PC-9 (cell line): ENCODE measurements at regions not wholly inside any gene's neighbourhood (a gene's known extent, or its start where the extent isn't known, plus 50 kb on each side); places are given as distances from the start of the nearest gene placed in this dataset.
A peak's percentile ranks its signal among the peaks of the same experiment; 100 is the strongest.

Experiments
- BruUV-seq: library from RNA; stranded (reverse); fragments of 400-500 nt; replicated peaks from 2 replicates; lab custom pipeline; 2021; lab: Mats Ljungman, UMichigan
- CTCF ChIA-PET: fragments of 300-600 bp; sonication (Branson Sonifier 250); formaldehyde crosslinking; loops from one replicate; lab custom pipeline; 2022; ENCODE audit warnings: antibody characterized with exemption; lab: Charles Lee
- POLR2A ChIA-PET: fragments of 300-600 bp; sonication (Branson Sonifier 250); formaldehyde crosslinking; loops from one replicate; lab custom pipeline; 2022; ENCODE audit warnings: antibody characterized with exemption; ENCODE audit not compliant: unreplicated experiment; lab: Charles Lee
- DNase-seq, 2 experiments: peaks; one replicate each; pipeline versions ENCODE4 v3.0.0 to v3.0.0-alpha.2; 2015 to 2022; ENCODE audit warnings: mixed read lengths in 1 of 2
- H2AFZ ChIP-seq: fragments of 200-600 bp; sonication (generic); 2 replicates; pipeline ENCODE4 v1.8.1; 2017; ENCODE audit warnings: antibody characterized with exemption
- H3F3A ChIP-seq: fragments of 200-600 bp; sonication (generic); 2 replicates; pipeline ENCODE4 v1.8.1; 2017; ENCODE audit warnings: antibody characterized with exemption, mild to moderate bottlenecking, low read depth; ENCODE audit not compliant: insufficient read depth
- H3K27ac ChIP-seq: fragments of 200-600 bp; sonication (generic); 2 replicates; pipeline ENCODE4 v1.6.1; 2016; ENCODE audit warnings: mixed run types
- H3K27me3 ChIP-seq: fragments of 200-600 bp; sonication (generic); 2 replicates; pipeline ENCODE4 v1.6.1; 2016; ENCODE audit warnings: low read depth, mixed run types; ENCODE audit not compliant: insufficient read depth
- H3K36me3 ChIP-seq: fragments of 200-600 bp; sonication (generic); 2 replicates; pipeline ENCODE4 v1.6.1; 2016; ENCODE audit warnings: low read depth, mixed run types
- H3K4me1 ChIP-seq: fragments of 200-600 bp; sonication (generic); replicated peaks from 2 replicates; pipeline ENCODE4 v1.6.1; 2016; ENCODE audit warnings: mixed run types; ENCODE audit not compliant: insufficient read depth
- H3K4me2 ChIP-seq: fragments of 200-600 bp; sonication (generic); 2 replicates; pipeline ENCODE4 v1.6.1; 2017; ENCODE audit warnings: mixed run types
- H3K4me3 ChIP-seq: fragments of 200-600 bp; sonication (generic); 2 replicates; pipeline ENCODE4 v1.6.1; 2016; ENCODE audit warnings: mixed run types
- H3K79me2 ChIP-seq: fragments of 200-600 bp; sonication (generic); 2 replicates; pipeline ENCODE4 v1.6.1; 2017; ENCODE audit warnings: low read depth, mixed run types
- H3K9me2 ChIP-seq: fragments of 200-600 bp; sonication (generic); 2 replicates; pipeline ENCODE4 v1.8.1; 2017; ENCODE audit warnings: mild to moderate bottlenecking; ENCODE audit not compliant: insufficient read depth
- H3K9me3 ChIP-seq: fragments of 200-600 bp; sonication (generic); 2 replicates; pipeline ENCODE4 v1.8.1; 2016; ENCODE audit warnings: low read depth; ENCODE audit not compliant: insufficient read depth
- H4K20me1 ChIP-seq: fragments of 200-600 bp; sonication (generic); 2 replicates; pipeline ENCODE4 v1.8.1; 2017; ENCODE audit not compliant: insufficient read depth
- CTCF ChIP-seq: fragments of 200-600 bp; sonication (generic); conservative IDR thresholded peaks from 2 replicates; pipeline ENCODE4 v1.6.1; 2017; ENCODE audit warnings: mixed run types, antibody characterized with exemption, mild to moderate bottlenecking, moderate library complexity
- EZH2 ChIP-seq: fragments of 200-600 bp; sonication (generic); IDR thresholded peaks from 2 replicates; pipeline ENCODE4 v1.8.0; 2017; ENCODE audit warnings: antibody characterized with exemption, low read depth
- intact Hi-C: fragments of 100-400 bp; cut with micrococcal nuclease; formaldehyde crosslinking; loops from one replicate; pipeline ENCODE4 v1.10.0; 2022; ENCODE audit not compliant: unreplicated experiment

GRCh38 chr3:191889756-191890155, 428.8 kb downstream of the PYDC2 start:
- Histone ChIP-seq H3K4me2 (0 out of 2 replicates have a peak overlapping the region, but pooled peaks have one; percentile 2), H4K20me1 (no peaks in the 10 kb centered on the region), H3K27me3 (no peaks in the 10 kb centered on the region), H3K4me1 (peaks cover 8% of the 10 kb centered on the region; the same call in 1 of the 2 replicates), H3K4me3 (no peak overlapping the region), H3K9me3 (no peaks in the 10 kb centered on the region), H3K79me2 (no peaks in the 10 kb centered on the region), H3K27ac (no peak overlapping the region), H2AFZ (no peak overlapping the region), H3K36me3 (no peaks in the 10 kb centered on the region), H3K9me2 (0 out of 2 replicates have a peak, but pooled peaks cover 6% of the 10 kb centered on the region), H3F3A (no peaks in the 10 kb centered on the region)
- intact Hi-C loops: loop anchor here (5.0 to 10.0 kb wide), 2 partner anchors 555 to 652 kb away; no protein-coding TSS in a partner anchor
- no peak for TF ChIP-seq EZH2
- TF ChIP-seq CTCF: no peak
- CTCF ChIA-PET: interaction anchor here (0.6 to 0.9 kb wide), 2 partner anchors 114 to 473 kb away, joined by 3 to 7 read pairs; no protein-coding TSS in a partner anchor
- POLR2A ChIA-PET: interaction anchor here (0.6 to 0.7 kb wide), 3 partner anchors 40 to 127 kb away, joined by 3 to 14 read pairs (median 3); no protein-coding TSS in a partner anchor
- peak; percentile 27 to 74 for DNase-seq
- BruUV-seq: no TSS peak

- Histone ChIP-seq H3K27me3 (no peaks in the 10 kb centered on the region), H3K9me2 (0 out of 2 replicates have a peak, but pooled peaks cover 6% of the 10 kb centered on the region), H3K4me3 (no peak overlapping the region), H3K79me2 (no peaks in the 10 kb centered on the region), H3K9me3 (no peaks in the 10 kb centered on the region), H4K20me1 (no peaks in the 10 kb centered on the region), H3K4me1 (peaks cover 8% of the 10 kb centered on the region; the same call in 1 of the 2 replicates), H2AFZ (no peak overlapping the region), H3F3A (no peaks in the 10 kb centered on the region), H3K4me2 (no peak overlapping the region), H3K36me3 (no peaks in the 10 kb centered on the region), H3K27ac (no peak overlapping the region)
- intact Hi-C loops: loop anchor here (5.0 to 10.0 kb wide), 2 partner anchors 550 to 657 kb away; no protein-coding TSS in a partner anchor
- TF ChIP-seq CTCF (no peak), EZH2 (no peak)
- no peak for DNase-seq
- CTCF ChIA-PET: no interaction called here
- POLR2A ChIA-PET: interaction anchor here (0.5 kb wide), 1 partner anchor 1564 kb away, joined by 4 read pairs; no protein-coding TSS in a partner anchor
- BruUV-seq: no TSS peak
These were observed 433.4 kb downstream of the PYDC2 start for GRCh38 chr3:191894406-191894805.

GRCh38 chr3:191901741-191902140, 440.8 kb downstream of the PYDC2 start:
- ChIA-PET POLR2A (no interaction called here), CTCF (no interaction called here)
- Histone ChIP-seq H3K4me1 (peaks cover 7% of the 10 kb centered on the region; the same call in 1 of the 2 replicates), H3F3A (no peaks in the 10 kb centered on the region), H3K36me3 (no peaks in the 10 kb centered on the region), H3K4me3 (no peak overlapping the region), H3K4me2 (no peak overlapping the region), H2AFZ (no peak overlapping the region), H3K79me2 (no peaks in the 10 kb centered on the region), H3K9me3 (no peaks in the 10 kb centered on the region), H3K27me3 (no peaks in the 10 kb centered on the region), H4K20me1 (no peaks in the 10 kb centered on the region), H3K9me2 (no peaks in the 10 kb centered on the region), H3K27ac (no peak overlapping the region)
- peak; percentile 50 to 68 for DNase-seq
- intact Hi-C loops: no loop called here
- no peak for TF ChIP-seq EZH2
- no peak for TF ChIP-seq CTCF
- BruUV-seq: no TSS peak
